B cell (primary cell): ENCODE measurements at regions not wholly inside any gene's neighbourhood (a gene's known extent, or its start where the extent isn't known, plus 50 kb on each side); places are given as distances from the start of the nearest gene placed in this dataset.

Experiments
- ATAC-seq: fragments of 200-7000 bp; cut with Tn5 transposase; one replicate; pipeline ENCODE4 v1.10.0; 2021; ENCODE audit warnings: low read depth, mild to moderate bottlenecking, moderate number of reproducible peaks, moderate library complexity
- CTCF ChIA-PET: fragments of 350-600 bp; sonication (Branson Sonifier 250); formaldehyde crosslinking; loops from one replicate; lab custom pipeline; 2021; ENCODE audit warnings: antibody characterized with exemption, inconsistent platforms; lab: Charles Lee
- POLR2A ChIA-PET: fragments of 350-600 bp; sonication (Branson Sonifier 250); formaldehyde crosslinking; loops from one replicate; lab custom pipeline; 2021; ENCODE audit warnings: antibody characterized with exemption; lab: Charles Lee
- DNase-seq: peaks from one replicate; pipeline ENCODE4 v3.0.0; 2013
- H2AFZ ChIP-seq: 2 replicates; pipeline ENCODE4 v1.6.1; 2012; ENCODE audit warnings: mild to moderate bottlenecking, low read depth, low read length; ENCODE audit not compliant: insufficient read depth, poor library complexity, severe bottlenecking
- H3K27ac ChIP-seq, 2 donors: 1 replicate in 1 of 2; 2 replicates in 1 of 2; pipeline ENCODE4 v1.5.1; 2012 to 2013; ENCODE audit warnings: low read length in 2 of 2, mild to moderate bottlenecking in 2 of 2, moderate library complexity in 1 of 2
- H3K27me3 ChIP-seq, 4 experiments: fragments of 200-600 bp in 1 of 4; sonication (generic) in 1 of 4; replicated peaks in 1 of 4; 1 replicate in 2 of 4; 2 replicates in 2 of 4; pipeline versions ENCODE4 v1.6.1 to v1.7.0; 2013 to 2016; ENCODE audit warnings: low read length in 3 of 4, mild to moderate bottlenecking in 2 of 4, mixed read lengths in 1 of 4, moderate library complexity in 1 of 4; ENCODE audit not compliant: insufficient read depth in 4 of 4, control insufficient read depth in 3 of 4; ENCODE audit errors: control extremely low read depth in 1 of 4
- H3K36me3 ChIP-seq, 2 experiments: replicated peaks in 1 of 2; 1 replicate in 1 of 2; 2 replicates in 1 of 2; pipeline versions ENCODE4 v1.6.1 to v1.7.1; 2013; ENCODE audit warnings: low read length in 1 of 2; ENCODE audit not compliant: insufficient read depth in 2 of 2, control insufficient read depth in 1 of 2; ENCODE audit errors: control extremely low read depth in 1 of 2, extremely low read depth in 1 of 2
- H3K4me1 ChIP-seq, 2 donors: fragments of 200-600 bp in 1 of 2; sonication (generic) in 1 of 2; 1 replicate in 1 of 2; 2 replicates in 1 of 2; pipeline versions ENCODE4 v1.5.1 to v1.6.1; 2013 to 2017; ENCODE audit warnings: low read length in 2 of 2; ENCODE audit not compliant: control insufficient read depth in 2 of 2, insufficient read depth in 2 of 2
- H3K4me2 ChIP-seq: replicated peaks from 2 replicates; pipeline ENCODE3; 2012; ENCODE audit warnings: mild to moderate bottlenecking, low read depth, low read length; ENCODE audit not compliant: poor library complexity, severe bottlenecking
- H3K4me3 ChIP-seq, 5 experiments: fragments of 200-600 bp in 1 of 5; sonication (generic) in 1 of 5; 1 replicate in 3 of 5; 2 replicates in 2 of 5; pipeline versions ENCODE4 v1.5.1 to v1.7.0; 2011 to 2016; ENCODE audit warnings: low read length in 4 of 5, mild to moderate bottlenecking in 4 of 5, low read depth in 2 of 5, control low read depth in 1 of 5, moderate library complexity in 1 of 5; ENCODE audit not compliant: insufficient read depth in 1 of 5; ENCODE audit errors: control extremely low read depth in 1 of 5, extremely low read depth in 1 of 5
- H3K79me2 ChIP-seq: fragments of 200-600 bp; sonication (generic); one replicate; pipeline ENCODE4 v1.6.0; 2016; ENCODE audit warnings: low read length; ENCODE audit not compliant: control insufficient read depth, insufficient read depth
- H3K9ac ChIP-seq: fragments of 200-600 bp; sonication (generic); 2 replicates; pipeline ENCODE4 v1.6.1; 2017; ENCODE audit warnings: mild to moderate bottlenecking, low read length, moderate library complexity
- H3K9me3 ChIP-seq, 3 donors: one replicate each; pipeline versions ENCODE4 v1.6.1 to v1.7.1; 2013; ENCODE audit warnings: low read length in 2 of 3; ENCODE audit not compliant: control insufficient read depth in 2 of 3, insufficient read depth in 1 of 3; ENCODE audit errors: control extremely low read depth in 1 of 3
- H4K20me1 ChIP-seq: 2 replicates; pipeline ENCODE4 v1.6.0; 2012; ENCODE audit warnings: mild to moderate bottlenecking, low read length; ENCODE audit not compliant: insufficient read depth, control insufficient read depth, poor library complexity, severe bottlenecking
- H3K27ac Mint-ChIP-seq: one replicate; pipeline ENCODE4 v1.8.0; 2021; ENCODE audit warnings: mixed read lengths
- H3K27me3 Mint-ChIP-seq: one replicate; pipeline ENCODE4 v1.8.0; 2021; ENCODE audit warnings: mixed read lengths
- H3K4me1 Mint-ChIP-seq: one replicate; pipeline ENCODE4 v1.8.0; 2021; ENCODE audit warnings: mixed read lengths
- H3K4me3 Mint-ChIP-seq: one replicate; pipeline ENCODE4 v1.8.0; 2021; ENCODE audit warnings: mixed read lengths
- H3K9me3 Mint-ChIP-seq: one replicate; pipeline ENCODE4 v1.8.0; 2022; ENCODE audit warnings: mixed read lengths; ENCODE audit not compliant: insufficient read depth
- CTCF ChIP-seq: fragments of 200-600 bp; IDR thresholded peaks from one replicate; pipeline ENCODE4 v1.8.0; 2022; ENCODE audit warnings: antibody characterized with exemption, mild to moderate bottlenecking
- EZH2 ChIP-seq: IDR thresholded peaks from 2 replicates; pipeline ENCODE4 v1.6.1; 2012; ENCODE audit warnings: borderline replicate concordance, low read depth, mild to moderate bottlenecking, moderate library complexity, low read length; ENCODE audit not compliant: insufficient read depth, poor library complexity, severe bottlenecking
- WGBS: methylation state at CpG from one replicate; pipeline ENCODE4 v1.1.5; 2013; ENCODE audit warnings: missing lambda C conversion rate; ENCODE audit not compliant: insufficient coverage; 5-methylcytosine and 5-hydroxymethylcytosine counted together
- intact Hi-C: fragments of 100-400 bp; cut with micrococcal nuclease; formaldehyde crosslinking; loops from one replicate; pipeline ENCODE4 v1.10.0; 2022

DNA sequence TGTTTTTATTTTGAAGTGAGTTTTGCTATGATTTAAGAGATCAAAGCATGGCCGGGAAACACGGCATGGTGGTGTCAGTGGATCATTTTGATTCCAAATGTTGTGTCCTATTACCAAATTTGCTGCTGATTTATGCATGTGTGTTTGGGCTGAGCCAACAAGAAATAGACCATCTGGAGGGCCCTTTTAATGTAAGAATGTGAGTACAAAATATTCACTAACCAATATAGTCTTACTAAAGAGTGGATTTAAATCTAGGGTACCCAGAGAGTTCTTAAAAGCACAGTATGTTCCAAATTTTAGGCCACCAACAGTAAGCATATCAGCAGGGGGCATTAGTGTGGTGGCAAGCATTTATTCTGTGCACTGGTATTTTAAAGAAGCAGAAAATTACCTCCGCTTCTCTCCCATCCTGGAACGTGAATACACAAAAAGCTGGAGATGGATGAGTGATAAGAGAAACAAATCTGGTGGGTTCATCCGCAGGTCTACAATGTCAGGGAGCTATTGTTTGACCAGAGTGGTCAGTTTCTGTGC lies 444.4 kb upstream of the IGFBP7 start:
- Mint-ChIP-seq H3K4me3 (no peak overlapping the region), H3K27me3 (no peaks in the 10 kb centered on the region), H3K4me1 (no peaks in the 10 kb centered on the region), H3K27ac (no peak overlapping the region), H3K9me3 (peaks cover 3% of the 10 kb centered on the region)
- ChIA-PET CTCF (no interaction called here), POLR2A (no interaction called here)
- no peaks in the 10 kb centered on the region for H3K4me1 ChIP-seq
- no peak overlapping the region for H3K27ac ChIP-seq
- H2AFZ ChIP-seq = no peak overlapping the region
- peaks cover 0 to 3% (median 0%) of the 10 kb centered on the region in 3 donors for H3K9me3 ChIP-seq
- no peaks in the 10 kb centered on the region for H3K79me2 ChIP-seq
- intact Hi-C loops = no loop called here
- no peak for ATAC-seq
- TF ChIP-seq CTCF (no peak), EZH2 (no peak)
- WGBS = 88% methylated on average over 2 of the region's 5 CpGs
- H3K4me2 ChIP-seq = no peak overlapping the region
- H4K20me1 ChIP-seq = no peaks in the 10 kb centered on the region
- no peak for DNase-seq
- no peaks in the 10 kb centered on the region for H3K27me3 ChIP-seq
- no peak overlapping the region for H3K9ac ChIP-seq
- no peak overlapping the region for H3K4me3 ChIP-seq
- no peaks in the 10 kb centered on the region for H3K36me3 ChIP-seq

GRCh38 chr4:57553728-57554127 lies 443.5 kb upstream of the IGFBP7 start:
- Mint-ChIP-seq H3K9me3 (peaks cover 3% of the 10 kb centered on the region), H3K4me1 (no peaks in the 10 kb centered on the region), H3K27me3 (no peaks in the 10 kb centered on the region), H3K4me3 (no peak overlapping the region), H3K27ac (no peak overlapping the region)
- Histone ChIP-seq H4K20me1 (no peaks in the 10 kb centered on the region), H2AFZ (no peak overlapping the region), H3K4me2 (no peak overlapping the region), H3K4me1 (no peaks in the 10 kb centered on the region), H3K27ac (no peak overlapping the region), H3K9me3 (peaks cover 0 to 3% (median 0%) of the 10 kb centered on the region in 3 donors), H3K79me2 (no peaks in the 10 kb centered on the region), H3K27me3 (no peaks in the 10 kb centered on the region), H3K36me3 (no peaks in the 10 kb centered on the region), H3K9ac (no peak overlapping the region), H3K4me3 (no peak overlapping the region)
- no peak for DNase-seq
- no peak for ATAC-seq
- ChIA-PET CTCF (no interaction called here), POLR2A (no interaction called here)
- no CpG with 5 or more reads among the region's 3 CpGs for WGBS
- intact Hi-C loops = no loop called here
- TF ChIP-seq CTCF (no peak), EZH2 (no peak)
